Stimulated activated CD4-positive, alpha-beta T cell treated with anti-CD3 and anti-CD28 coated beads, Interleukin-4, amount 100 ng/mL, for 1 hour (primary cell): ENCODE measurements at regions not wholly inside any gene's neighbourhood (a gene's known extent, or its start where the extent isn't known, plus 50 kb on each side); places are given as distances from the start of the nearest gene placed in this dataset.
"Not testable (repeated sequence)": the region's sequence is repeated elsewhere in the genome, so short reads cannot be mapped to it uniquely, and the experiment has no call there.

ENCODE experiments used
- DNase-seq: peaks from one replicate; pipeline ENCODE4 v3.0.0-alpha.2; 2020

DNA sequence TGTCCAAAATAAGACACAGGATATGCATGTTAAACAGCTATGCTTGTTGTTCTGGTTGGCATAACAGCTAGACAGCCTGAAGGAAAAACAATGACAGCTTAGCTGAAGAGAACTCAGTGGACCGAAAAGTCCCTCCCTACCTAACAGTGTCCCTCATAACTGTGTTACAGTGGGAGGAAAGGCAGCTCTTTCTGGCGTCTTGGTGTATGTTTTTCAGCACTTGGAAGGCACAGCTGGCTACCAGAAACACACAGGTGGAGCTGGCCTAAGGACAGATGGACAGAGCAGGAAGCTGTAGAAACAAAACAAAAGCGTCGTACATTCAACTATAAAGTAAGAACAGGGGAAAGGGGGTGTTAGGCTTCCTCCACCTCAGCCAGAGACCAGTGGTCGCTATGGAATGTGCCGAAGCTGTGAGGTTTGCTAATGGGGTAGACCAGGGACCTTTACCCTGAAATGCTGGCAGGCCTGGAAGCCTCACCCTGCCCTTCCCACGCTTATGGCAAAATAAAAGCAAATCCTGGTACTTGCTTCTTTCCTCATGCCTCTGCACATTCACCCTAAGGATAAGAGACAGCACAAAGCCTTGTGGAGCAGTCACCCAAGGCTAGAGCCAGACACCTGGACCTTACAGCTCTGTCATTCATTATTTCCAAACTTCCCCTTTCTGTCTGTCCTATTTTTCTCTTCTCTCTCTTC is 103.5 kb upstream of the TRIB2 start:
- no peak for DNase-seq

DNA sequence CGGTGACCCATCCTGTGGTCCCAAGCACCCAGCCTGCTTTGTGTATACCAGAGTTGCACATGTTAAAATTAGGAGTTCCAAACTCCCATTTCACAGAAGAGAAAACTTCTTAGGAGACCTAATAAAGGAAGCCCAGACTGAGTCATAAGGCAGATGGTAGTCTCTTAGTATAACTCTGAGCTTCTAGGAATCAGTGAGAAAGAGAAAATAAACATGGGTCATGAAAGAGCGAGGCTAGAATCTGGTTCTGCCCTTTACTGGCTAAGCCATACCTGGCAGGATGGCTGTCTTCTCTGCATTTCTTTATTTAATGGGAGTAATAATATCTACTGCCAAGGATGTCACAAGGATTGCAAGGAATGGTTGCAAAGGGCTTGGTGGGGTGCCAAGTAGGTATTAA is 101.2 kb upstream of the TRIB2 start:
- no peak for DNase-seq

DNA sequence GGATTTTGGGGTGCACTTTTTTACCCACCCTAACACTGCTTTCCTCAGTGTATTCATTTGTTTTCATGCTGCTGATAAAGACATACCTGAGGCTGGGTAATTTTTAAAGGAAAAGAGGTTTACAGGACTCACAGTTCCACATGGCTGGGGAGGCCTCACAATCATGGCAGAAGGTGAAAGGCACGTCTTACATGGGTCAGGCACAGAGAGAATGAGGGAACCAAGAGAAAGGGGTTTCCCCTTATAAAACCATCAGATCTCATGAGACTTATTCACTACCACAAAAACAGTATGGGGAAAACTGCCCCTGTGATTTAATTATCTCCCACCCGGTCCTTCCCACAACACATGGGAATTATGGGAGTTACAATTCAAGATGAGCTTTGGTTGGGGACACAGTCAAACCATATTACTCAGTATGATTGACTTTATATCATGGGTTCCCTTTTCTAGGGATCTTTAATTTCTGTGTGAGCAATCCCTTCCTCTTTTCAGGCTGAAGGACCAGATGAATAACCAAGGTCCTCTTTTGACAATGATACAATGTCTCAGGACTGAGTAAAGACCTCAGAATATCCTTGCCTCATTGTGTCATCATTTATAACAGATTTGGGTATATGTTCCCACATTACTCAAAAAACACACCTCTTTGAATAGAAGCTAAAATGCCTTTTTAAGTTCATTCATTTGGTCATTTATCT is 100.1 kb upstream of the TRIB2 start:
- DNase-seq, result no peak

DNA sequence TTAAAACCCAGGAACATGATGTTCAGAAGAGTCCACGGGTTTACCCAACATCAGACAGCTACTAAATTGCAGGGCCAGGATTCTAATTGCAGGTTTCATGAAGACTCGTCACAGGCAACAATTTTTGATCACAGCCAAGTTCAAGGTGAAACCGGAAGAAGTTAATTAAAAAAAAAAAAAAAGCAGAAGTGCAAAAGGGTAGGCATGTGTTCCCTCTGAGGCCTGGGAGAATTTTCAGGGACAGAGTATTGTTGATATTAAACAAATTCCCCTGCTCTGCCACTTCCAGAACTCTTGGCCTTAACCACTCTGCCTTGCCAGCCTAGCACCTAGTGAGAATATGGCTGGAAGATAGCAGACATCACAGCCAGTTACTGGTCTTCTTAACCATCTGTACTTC is 99.4 kb upstream of the TRIB2 start:
- no peak for DNase-seq

DNA sequence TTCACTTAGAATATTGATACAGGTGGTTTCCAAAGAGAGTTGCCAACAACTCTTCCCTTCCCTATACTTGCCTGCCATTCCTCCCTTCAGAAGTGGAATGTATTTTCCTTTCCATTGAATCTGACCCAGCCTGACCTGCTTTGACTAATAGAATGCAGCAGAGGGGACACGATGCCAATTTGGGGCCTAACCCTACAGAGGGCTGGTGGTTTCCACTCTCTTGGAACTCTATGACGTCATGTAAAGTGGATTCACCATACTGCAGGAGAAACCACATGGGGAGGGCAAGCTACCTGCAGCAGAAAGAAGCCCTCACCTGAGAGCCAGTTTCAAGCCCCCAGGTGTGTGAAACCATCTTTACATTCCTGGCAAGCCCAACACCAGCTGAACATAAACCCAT is 98.9 kb upstream of the TRIB2 start:
- no peak for DNase-seq

DNA sequence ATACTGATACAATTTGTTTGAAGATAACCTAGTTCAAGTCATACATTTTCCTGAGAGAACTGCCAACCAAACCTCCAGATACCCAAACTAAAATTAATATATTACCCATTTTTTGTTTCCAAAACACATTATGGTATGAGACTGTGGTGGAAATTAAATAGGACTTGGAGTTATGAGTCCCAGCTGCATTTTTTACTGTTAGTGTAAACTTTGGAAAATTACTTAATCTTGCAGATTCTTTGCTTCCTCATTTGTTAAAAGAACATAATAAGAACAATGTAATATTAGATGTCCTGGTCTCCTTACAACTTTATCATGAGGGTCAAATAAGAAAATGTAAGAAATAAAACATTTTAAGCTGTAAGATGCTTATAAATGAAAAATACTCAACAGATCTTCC is 98.2 kb upstream of the TRIB2 start:
- no peak for DNase-seq

DNA sequence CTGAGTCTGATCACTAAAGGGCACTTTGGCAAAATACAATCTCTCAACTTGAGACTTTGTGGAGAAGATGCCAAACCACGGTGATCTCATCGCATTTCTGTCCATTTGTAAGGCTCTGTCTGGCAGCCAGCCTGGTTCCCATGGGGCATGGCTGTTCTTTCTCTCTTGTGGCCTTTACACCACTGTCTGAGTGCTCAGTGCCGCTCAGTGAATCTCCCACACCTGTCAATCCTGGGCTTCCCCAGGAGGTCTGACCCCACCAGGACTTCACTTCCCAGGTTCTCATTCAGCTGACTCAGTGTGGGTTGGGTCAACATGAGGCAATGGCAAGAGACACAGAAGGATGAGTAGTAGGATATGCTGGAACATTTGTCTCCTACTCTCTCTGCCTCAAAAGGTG is 96.8 kb upstream of the TRIB2 start:
- DNase-seq, result no peak

DNA sequence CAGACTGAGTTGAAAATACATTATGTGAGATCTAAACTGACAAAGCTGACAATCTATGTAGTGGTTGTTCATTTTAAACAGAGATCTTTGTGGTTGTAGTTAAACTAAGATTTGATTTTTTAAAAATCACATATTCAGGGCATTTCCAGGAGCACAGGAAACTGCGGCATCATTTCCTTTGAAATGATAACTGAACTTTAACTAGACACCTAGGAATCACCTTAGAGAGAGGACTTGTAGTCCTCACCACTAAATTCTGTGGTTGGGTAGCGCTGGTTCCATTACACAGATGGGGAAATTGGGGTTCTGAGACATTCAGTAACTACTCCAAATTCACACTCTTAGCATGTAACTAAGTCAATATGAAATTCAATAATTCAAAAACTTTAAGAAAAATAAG is 96.0 kb upstream of the TRIB2 start:
- DNase-seq, result no peak

DNA sequence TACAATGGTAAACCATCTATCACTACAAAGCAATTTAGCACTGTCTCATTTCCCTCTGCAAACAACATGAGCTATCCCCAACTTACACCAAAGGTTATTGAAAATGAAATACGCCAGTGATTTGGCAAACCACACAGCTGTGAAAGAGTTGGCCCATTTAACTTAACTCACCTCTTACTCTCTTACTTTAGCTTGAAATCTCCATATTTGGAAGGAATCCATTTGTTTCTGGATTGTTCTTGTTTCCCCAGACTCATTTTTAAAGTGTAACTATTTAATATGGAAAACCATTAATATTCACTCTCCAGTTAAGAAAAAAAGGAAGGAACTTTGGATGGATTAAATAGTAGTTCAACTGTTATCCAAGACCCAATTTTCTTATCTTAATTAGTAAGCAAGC is 93.7 kb upstream of the TRIB2 start:
- DNase-seq, result no peak

DNA sequence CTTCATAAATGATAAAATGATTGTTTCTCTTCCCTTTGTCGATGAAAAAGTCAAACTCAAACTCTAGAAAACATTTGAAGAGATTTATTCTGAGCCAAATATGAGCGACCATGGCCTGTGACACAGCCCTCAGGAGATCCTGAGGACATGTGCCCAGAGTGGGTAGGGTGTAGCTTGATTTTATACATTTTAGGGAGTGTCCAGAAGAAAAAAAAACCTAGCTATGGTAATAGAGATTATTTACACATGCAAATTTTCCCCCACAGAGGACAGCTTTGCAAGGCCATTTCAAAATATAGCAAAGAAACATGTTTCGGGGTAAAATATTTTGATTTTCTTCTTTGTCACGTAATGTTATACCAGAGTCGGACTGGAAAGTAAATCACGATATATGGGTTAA is 92.4 kb upstream of the TRIB2 start:
- no peak for DNase-seq

DNA sequence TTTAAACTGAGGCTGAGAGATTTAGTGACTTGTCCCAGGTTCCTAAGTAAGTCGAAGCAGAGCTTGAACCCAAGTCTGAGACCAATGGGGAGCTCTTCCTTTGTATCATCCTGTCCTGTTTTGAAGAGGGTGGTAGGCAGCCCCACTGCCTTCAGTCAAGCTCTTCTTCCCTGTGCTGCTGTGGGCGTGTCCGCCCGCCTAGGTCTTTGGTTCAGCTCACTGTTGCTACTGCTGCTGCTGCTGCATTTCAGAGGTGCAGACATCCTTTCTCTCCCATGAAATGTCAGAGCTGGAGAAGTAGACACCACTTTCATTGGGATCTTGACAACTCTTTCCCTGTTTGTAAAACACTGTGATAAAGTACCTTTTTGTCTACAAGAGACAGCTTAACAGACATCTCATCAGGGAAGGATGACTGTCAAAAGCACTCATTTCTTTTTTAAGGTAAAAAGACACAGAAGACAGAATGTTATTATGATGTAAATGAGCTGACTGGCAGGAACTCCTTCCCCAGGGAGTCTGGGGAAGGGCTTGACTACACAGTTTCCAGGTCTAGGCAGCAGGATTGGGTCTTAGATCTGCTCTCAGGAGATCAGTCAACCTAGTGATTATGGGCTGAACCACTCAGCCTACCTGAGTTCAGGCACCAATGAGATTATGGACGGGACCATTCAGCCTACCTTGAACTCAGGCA is 91.7 kb upstream of the TRIB2 start:
- DNase-seq, result no peak

DNA sequence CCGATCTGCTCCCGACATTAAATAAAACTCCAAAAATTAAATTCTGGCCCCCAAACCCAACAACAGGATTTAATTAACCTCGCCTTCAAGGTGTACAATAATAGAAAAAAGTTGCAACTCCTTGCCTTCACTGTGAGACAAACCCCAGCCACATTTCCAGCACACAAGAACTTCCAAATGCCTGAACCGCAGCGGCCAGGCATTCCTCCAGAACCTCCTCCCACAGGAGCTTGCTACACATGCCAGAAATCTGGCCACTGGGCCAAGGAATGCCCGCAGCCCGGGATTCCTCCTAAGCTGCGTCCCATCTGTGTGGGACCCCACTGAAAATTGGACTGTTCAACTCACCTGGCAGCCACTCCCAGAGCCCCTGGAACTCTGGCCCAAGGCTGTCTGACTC is 88.2 kb upstream of the TRIB2 start:
- not testable (repeated sequence) for DNase-seq

DNA sequence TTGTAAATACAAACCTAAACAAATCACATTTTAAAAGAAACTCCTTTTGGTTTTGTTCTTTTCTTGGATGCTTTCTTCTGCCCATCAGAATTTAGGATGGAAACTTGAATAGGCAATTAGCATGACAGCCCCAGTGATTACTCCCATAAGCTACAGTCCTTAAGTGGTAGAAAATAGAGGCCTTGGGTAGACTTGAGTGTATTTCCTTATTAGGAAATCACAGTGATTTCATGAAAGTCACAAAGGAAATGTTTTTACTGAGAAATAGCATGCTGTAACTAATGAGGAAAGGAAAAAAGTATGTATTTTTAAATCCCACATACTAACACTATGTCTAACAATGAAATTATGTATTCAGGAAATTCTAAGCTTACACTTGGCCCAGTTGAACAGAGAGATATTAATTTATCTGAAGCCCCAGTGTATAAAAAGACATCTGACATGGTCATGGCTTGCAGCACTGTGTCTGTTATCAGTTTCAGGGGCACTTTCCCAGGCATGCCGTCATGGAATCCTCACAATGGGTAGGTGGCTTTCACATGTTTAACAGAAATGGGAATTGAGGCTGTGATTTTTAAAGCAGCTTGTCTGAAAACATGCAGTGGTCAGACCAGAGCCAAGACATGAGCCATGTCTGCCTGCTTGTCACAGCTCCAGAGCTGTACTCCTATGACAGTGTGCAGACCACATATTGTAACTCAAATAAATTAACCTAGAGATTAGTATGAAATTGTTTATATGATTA is 79.7 kb upstream of the TRIB2 start:
- DNase-seq, result no peak

DNA sequence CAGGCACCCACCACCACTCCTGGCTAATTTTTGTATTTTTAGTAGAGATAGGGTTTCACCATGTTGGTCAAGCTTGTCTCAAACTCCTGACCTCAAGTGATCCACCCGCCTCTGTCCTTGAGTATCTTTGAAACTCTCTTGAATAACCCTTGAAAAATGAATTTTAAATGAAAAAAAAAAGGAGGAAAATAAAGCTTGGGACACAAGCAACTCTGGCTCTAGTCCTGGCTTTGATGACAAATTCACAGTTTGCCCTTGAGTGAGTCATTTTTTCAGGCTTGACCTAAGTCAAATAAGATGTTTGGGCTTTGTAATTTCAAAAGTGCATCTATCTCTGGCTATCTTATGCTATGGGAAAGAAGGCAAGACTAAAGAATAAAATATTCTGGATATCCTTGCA is 79.0 kb upstream of the TRIB2 start:
- DNase-seq, result no peak

DNA sequence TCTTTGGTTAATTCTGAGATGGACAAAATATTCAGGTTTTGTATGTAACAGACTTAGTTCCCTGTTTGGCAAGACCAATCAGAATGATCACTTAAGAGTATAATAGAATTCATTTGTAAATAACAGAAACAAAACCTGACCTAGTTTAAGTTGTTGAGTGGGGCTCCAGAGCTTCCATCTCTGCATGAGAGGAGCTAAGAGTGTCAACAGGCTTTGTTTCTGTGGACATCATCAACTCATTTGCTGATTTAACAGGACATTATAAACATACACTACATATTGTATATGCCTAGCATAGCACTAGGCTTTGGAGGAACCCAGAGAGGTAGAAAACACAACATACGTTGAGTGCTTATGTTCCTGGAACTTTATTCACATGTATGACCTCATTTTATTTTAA is 75.3 kb upstream of the TRIB2 start:
- DNase-seq, result no peak

DNA sequence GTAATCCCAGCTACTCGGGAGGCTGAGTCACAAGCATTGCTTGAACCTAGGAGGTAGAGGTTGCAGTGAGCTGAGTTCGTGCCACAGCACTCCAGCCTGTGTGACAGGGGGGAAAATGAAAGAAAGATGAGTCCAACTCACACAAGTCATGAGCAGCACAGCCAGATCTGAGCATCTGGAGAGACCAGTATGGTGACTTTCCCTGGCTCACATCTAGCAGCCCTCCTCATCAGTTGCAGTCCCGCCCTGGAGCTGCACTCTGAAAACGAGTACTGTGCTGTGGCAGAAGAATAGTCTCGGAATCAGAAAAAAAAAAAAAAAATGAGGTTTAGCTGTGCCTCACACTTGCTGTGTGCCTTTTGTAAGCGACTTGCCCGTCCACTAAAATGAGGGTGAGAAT is 74.4 kb upstream of the TRIB2 start:
- no peak for DNase-seq

DNA sequence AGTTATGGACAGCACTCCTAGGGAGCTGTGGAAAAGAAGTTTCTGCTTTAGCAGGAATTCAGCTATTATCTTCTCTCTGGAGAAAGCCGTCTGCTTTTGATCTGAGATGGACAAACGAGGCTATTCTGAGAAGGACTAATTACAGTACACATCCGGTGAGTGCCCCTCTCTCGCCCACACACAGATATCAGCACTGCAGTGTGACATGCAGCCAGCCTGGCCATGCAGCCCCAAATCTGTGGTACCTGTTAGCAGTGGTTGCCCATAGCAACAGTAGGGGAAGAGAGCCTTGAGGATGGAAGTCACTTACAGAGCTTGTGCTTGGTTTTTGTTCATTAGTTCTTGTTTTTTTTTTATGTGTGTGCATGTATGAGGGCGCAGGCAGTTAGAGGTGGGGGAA is 73.9 kb upstream of the TRIB2 start:
- DNase-seq, result no peak

DNA sequence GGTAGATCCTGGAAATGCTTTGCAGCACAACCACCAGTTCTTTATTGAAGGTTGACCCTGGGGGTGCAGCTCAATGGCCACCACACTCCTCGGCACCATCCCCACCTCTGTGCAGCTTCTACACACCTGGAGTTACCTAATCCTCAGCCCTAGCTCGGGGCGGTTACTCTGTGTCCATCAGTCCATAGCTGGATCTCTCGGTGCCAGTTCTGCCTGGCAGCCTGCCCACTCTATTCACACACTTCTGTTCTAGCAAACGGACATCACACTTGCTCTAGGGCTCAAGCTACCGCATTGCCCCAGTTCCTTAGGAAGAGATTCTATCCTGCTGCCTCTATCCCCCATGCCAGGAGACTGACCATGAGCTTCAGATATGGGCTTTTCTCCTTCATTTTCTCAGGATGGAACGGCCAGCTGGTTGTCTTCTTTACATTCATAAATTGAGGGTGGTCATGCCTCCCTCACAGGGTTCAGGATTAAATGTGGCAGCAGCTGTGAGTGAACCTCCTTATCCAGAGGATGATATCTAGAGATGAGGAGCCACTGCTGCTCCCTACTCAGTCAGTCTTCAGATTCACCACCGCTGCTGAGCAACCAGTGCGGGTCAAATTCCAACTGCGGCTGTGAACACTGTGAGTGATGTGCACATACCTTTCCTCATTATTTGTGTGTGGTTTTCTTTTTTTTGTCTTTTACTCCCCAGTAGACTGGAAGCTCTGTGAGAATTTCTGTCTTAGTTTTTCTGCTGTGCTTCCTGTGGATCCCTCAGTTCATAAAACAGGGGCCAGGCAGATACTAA is 66.9 kb upstream of the TRIB2 start:
- DNase-seq, result no peak

DNA sequence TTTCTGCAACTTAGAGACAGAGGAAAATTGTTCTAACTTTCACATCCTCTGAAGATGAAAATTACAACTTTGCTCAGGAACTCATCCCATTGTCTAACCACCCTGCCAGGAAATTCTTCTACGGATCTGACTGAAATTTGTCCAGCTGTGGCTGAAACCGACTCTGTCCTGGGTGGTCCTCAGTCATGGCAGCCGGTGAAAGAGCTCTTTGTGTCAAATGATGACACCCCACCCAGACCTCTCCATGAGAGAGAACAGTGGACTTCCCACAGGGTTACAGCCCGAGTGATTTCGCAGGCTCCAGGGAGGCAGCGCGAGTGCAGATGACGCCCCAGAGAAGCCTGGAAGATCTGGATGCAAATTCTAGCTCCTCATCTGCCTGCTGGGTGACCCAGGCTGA is 65.1 kb upstream of the TRIB2 start:
- no peak for DNase-seq

DNA sequence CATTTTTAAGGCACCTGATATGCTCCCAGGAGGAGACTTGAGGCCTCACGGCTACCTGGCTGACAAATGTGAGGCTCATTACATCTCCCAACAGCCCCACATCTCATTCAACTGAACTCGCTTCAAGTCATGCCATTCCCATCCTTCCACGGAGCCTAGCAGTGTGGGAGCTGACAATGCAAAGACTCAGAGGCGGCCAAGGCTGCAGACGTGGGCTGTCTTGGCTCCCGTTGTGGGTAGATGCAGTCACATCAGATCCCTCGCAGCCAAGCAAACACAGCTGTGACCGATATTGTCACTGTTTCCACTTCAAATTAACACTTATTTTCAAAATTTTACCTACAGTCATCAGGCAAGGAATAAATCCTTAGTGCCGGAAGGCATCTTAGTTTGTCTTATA is 64.0 kb upstream of the TRIB2 start:
- DNase-seq, result no peak

DNA sequence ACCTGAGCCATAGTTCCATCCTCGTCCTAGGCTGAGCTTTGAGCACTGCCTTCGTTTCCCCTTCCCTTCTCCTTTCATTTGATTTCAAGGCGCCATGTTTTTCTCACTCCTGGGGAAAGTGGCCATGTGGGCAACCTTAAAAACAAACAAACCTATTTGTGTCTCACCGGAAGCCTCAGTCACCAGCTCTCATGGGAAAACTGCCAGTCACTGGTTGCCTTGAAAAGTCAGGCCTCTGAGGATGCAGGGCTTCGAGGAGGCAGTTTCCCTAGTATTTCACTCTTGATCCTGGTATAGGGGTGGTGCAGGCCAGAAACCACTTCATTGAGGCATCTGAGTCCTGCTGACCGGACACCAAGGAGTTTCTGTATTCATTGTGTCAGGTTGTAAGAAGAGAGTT is 59.2 kb upstream of the TRIB2 start:
- DNase-seq, result no peak

DNA sequence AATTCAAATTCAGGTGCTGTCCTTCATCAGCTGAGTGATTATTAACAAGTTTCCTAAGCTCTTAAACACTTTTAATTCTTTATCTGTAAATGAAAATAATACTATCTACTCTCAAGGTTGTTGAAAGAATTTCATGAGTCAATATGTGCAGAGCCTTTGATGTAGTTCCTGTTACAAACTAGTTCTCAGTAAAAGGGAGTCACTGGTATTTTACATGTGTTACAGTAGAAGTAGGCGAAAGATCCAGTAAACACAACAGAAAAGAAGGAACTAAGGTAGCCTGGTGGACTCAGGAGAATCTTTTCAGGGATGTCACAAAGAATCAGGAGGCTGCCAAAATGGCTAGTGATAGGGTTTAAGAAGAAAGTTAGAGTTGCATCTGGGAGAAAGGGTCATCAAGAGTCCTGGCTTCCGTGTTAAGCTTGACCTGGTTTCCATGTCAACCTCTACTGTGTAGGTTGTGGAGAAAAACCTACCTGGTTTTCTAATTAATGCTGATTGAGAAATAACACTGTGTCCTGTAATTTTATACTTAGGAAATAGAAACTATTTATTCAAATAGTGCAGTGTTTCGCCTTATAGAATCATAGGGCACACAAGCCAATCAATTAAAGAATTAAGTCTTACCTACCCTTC is 58.3 kb upstream of the TRIB2 start:
- no peak for DNase-seq
